Nucleus accumbens (tissue), 56 donors: ENCODE measurements at regions not wholly inside any gene's neighbourhood (a gene's known extent, or its start where the extent isn't known, plus 50 kb on each side); places are given as distances from the start of the nearest gene placed in this dataset.
"Not testable (repeated sequence)": the region's sequence is repeated elsewhere in the genome, so short reads cannot be mapped to it uniquely, and the experiment has no call there.

Experiments
- DNase-seq, 56 donors: peaks; one replicate each; lab custom pipeline; 2025; lab: John Stamatoyannopoulos, UW

DNA sequence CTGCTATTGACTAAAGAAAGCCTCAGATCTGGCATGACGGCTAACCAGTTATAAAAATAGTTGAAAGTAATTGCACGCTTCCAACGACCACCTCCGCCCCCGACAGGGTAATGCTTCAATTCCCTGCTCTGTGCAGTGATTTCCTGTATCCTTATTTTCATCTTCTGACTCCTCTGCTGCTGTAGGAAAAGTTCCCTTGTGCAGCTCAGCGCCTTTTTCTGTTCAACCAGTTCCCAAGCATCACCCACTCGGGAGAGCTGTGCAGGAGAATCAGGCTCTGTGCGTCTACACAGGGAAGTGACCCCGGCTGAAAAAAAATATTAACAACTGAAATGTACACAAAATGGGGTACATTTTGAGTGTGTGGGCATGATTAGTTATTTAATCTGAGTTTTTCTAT is 91.3 kb upstream of the COPS8 start:
- peak in 1 of 56 donors; percentile 6 for DNase-seq

DNA sequence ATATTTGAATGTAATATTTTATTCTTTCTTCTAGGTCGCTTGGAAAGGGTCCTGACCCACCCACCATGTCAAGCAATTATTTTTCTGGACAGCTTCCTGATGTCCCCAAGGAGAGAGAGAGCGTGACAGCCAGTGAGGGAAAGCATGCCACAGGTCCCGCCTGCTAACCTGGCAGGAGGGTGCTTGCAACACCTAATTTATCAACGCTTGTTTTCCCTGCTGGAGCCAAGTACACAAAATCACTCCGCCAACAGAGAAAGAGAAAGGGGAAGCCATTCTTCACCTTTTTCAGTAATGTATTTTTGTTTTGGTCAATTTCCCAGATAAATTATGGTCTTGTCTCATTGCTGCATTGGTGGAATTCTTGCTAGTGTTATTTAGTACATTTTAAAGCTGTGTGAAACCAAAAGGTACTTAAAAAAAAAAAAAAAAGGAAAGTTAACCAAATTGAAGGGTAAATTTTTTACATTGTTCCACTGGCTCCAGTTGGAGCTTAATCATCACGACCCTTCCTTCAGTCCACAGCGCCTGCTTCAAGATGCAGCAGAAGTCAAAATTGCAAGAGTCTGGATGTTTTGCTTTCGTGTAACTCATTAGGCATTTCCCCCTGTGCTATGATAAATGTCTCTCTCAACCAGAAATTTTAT is 88.5 kb upstream of the COPS8 start:
- DNase-seq: no peak

DNA sequence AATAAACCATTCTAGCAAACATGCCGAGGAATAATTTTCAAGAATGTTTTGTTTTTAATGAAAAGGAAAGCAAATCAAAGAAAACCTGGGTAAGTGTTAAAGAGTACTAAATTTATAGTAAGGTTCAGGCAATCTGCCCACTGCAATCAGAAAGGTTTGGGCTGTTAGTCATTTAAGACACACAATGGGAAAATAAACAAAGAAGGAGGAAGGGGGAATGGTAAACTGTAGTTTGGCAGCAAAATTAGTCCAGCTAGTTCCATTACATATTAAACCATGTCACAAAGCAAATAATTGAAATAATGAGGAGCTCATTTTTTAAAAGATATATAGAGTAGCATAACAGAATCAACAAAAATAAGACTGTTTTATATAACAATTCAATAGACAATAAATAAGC is 87.5 kb upstream of the COPS8 start:
- no peak for DNase-seq

DNA sequence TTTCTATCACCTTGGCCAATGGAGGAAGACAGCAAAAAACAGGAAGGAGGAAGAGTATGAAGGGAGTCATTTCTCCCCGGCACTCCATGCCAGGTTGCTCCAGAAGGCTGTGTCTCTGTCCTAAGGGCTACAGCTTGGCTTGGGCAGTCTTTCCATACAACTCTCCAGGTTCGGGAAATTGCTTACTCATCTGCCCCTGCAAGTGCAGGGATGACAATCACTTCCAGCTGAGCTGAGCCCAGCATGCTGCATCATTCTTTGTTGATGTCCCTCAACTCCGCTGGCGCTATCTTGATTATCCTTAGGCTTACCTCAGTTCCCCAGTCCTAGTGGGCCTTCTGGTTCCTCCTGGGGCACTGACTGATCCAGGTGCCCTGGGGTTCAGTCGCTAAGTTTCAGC is 86.9 kb upstream of the COPS8 start:
- no peak for DNase-seq

DNA sequence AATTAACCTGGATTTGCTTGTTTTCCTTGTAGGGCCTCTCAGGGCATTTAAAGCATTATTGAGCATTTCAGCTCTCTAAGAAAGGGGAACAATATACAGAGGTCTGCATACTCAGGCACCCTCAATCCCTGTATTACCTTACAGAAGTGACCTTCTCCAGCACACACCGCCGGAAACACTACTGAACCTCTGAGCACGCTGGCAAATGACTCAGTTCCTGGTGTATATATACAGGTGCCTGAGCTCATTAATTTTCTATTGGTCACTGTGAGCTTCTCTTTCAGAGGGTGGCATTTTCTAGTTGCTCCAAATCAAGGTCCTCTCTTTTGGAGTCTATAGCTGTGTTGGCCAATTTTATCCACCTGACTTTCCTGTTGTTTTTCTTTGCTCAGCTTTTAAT is 85.2 kb upstream of the COPS8 start:
- no peak for DNase-seq

DNA sequence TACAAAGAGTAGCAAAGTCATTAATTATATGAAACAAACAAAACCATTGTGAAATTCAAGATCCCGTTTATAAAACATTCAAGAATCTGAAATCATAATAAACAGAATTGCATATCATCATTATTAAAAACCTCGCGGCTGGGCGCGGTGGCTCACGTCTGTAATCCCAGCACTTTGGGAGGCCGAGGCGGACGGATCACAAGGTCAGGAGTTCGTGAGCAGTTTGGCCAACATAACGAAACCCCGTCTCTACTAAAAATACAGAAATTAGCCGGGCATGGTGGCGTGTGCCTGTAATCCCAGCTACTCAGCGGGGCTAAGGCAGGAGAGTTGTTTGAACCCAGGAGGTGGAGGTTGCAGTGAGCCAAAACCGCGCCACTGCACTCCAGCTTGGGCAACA is 80.3 kb upstream of the COPS8 start:
- not testable (repeated sequence) for DNase-seq

DNA sequence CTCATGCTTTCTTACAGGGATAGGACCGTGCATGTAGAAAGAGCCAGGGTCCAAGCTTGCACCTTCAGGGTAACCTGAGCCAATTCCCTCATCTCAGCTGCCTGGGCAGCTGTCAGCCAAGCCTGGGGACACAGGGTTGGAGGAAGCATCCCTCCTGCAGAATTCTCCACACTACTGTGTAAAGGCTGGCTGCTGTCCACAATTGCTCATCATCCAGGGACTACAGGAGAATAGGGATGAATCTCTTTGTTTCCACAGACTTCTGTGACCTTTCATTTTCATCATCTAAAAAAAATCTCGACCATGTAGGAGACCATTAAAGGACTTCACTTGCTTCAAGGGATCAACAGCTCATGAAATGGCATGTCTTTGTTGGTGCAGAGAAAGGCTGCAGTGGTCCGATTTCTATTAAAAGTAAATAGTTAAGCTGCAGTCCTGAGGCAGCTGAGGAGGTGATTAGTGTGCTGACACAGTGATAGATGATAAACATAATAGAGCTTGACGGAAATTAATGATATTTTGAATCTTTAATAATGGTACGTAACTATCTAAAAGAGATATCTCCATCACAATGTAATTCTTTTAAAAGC is 74.4 kb upstream of the COPS8 start:
- no peak for DNase-seq

DNA sequence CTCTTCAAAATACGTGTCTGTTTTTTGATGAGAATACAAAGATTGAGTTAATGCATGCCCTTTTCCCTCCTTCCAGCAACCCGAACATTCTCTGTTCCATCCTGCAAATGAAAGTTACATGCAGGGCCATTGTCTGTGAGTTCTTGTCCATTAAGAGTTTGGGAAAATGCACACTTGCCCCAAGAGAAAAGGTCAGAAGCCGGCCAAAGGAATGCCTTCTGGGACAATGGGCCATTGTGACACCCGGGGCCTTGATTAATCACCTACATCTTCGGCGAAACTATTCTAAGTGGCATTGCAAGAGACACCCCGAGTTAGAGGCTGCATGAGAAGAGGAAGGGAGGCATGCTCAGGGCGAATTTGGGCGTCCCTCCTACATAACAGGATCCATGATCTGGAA is 73.7 kb upstream of the COPS8 start:
- DNase-seq: no peak

DNA sequence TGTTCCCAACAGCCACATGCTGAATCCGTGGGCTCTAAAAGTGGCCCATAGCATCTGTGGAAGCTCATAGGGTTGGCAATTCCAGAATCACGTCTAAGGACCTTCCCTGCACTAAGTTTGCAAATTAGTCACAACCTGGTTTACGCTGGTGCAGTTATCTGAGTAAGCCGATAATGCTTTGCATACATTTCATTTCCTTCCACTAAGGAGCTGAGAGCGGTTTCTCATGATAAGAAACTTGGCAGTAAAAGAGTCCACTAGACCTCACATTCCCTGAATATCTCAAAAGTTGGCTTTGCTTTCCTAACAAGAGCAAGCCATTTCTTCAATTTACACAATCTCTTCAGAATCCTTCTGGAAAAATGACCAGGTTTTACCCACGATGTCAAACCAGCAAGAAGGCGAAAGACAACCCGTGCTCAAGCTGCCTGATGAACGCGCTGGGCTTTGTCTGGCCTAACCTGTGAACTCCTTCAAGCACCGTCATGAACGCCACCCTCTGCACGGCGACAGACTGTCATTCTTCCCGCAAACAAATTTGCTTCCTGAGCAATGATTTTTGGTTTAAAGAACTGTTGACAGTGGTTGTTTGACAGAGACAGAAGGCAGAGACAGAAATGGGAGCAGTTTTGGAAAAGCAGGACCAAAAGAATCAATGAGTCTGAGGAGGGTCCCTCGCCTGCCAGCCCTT is 73.0 kb upstream of the COPS8 start:
- DNase-seq: no peak

DNA sequence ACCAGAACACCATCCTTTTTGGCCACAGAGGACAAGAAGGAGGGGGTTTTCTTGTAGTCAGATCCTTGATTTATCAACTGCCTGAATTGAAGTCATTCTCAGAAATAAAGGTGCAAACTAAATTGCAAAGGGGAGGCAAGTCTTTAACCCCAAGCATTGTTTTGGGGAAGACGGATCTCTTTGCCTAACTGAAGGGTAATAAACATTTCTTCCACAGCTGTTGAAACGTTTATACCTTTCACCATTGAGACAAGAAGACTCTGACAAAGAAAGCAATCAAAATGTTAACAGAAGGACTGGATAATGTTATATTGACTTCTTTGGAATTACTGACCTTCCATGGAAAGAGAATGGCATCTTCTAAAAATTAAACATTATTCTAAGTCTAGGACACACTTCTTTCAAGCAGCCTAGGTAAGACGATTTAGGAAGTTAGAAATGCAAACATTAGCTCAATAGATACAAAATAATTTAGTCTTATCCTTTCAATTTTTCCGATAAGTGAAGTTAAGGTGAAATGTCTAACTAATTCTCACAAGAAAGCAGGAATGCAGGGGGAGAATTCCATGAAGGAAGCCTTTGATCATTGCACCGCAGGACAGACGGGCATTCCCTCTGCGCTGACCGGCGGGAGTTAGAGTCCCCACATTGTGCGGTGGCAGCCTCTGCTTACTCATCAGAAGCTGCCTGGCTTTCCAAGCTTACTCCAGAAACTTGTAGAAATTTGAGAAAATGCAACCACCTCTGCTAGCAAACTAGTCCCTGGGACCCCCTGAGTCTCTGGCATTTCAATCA is 69.4 kb upstream of the COPS8 start:
- no peak for DNase-seq

DNA sequence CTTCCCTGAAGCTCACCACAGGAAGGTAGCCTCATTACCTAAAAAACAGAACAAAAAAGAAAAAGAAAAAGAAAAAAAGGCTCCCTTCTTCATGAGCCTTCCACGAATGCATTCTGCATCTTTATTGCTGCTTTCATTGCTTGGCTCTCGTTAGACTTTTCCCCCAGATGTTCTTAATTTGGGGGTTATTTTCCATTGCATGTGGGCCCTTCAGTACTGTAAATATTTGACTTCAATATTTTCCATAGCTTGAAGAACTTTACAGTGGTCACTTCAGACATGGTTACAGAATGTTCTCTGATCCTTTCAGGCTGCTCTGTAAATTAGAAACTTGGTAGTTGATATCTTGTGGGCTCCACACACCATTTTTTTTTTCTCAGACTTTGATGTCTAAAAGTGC is 65.6 kb upstream of the COPS8 start:
- no peak for DNase-seq

DNA sequence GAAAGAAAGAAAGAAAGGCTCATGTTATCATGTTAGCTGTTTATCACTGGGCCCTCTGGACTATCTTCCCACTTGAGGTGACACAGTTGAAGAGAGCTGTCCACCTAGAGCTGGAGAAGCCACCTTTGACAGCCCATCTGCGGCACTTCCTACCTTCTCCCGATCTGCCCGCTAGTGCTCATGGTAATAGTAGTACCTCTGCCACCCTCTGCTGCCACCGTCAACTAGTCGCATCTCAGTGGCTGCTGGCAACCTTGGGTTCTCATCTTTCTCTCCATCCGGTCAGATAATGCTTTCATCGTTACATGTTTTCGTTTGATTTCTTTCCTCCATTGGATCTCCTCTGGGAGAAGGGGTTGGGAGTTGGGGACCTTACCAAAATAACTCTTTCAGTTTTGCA is 63.2 kb upstream of the COPS8 start:
- no peak for DNase-seq

DNA sequence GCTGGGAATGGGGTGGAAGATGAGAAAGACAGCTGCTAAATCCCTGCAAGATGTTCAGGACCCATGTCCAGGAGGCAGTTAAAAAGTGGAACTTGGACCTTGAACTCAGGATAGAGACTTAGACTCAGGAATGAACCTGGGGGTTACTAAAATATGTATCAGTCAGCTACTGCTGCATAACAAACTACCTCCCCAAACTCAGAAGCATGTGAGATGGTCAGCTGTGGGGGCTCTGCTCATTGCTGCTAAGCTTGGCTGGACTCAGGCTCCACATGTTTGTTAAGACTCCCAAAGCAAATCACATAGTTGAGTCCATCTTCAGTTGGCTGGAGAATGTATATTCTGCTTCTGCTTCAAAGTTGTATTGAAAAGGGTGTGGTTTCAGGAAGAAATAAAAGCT is 61.4 kb upstream of the COPS8 start:
- DNase-seq: no peak

DNA sequence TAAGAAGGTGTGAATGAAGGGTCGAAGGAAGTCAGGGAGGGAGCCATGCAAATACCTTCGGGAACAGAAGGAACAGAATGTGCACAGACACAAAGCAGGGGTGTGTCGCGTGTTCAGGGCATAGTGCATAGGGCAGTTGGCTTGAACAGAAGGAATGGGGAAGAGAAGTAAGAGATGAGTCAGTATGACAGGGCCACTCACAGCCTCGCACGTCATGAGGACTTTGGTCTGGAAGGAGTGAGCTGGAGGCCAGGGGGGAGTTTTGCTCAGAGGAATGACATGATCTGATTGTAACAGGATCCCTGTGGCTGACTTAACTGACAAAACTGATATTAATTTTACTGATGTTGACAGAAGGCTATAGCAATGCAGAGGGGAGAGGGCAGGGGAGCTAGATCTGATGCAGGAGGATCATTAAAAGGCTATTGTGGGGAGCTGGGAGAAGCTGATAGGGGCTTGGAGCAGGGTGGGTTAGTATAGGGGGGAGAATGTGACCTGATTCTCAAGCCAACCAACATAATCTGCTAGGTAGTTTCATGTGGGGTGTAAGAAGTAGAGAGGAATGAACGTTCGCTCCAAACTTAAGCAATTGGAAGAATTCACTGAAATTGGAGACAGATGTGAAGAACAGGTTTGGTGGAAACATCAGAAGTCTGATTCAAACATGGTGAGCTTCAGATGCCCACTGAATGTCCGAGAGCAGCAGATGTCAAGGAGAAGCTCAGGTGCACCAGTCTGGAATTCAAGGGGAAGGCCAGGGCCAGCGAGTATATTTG is 60.4 kb upstream of the COPS8 start:
- no peak for DNase-seq

DNA sequence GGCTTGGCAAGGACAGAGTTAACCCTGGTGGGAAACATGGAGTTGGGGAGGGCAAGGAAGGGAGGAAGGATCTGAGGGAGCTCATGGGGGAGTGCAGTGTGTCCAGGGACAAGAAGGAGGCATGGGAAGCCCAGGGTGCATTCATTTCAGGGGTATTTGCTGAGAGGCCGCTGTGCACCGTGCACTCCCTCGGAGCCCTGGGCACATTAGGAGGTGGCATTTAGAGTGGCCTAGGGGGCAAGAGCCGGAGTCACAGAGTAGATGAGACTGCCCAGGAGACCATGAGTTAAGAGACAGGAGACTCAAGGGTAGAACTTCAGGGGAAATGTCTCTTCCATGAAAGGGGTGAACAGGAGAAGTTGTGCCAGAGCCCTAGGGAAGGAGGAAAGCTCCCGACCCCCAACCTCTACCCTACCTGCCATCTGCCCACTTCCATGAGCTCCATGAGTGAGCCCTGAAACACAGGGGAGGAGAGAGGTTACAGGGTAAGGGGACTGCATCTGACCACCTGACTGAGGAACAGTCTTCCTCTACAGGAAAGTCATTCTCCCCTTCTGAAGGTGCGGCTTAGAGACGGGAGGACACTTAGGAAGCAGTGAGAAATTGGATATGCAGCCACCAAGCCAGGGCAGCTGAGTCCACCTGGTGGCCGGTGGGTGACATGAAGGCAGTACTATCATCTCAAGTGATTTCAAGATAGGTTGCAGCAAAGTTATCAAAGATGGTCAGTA is 58.5 kb upstream of the COPS8 start:
- DNase-seq: peak in 32 of 56 donors; percentile 2 to 69 (median 16)

DNA sequence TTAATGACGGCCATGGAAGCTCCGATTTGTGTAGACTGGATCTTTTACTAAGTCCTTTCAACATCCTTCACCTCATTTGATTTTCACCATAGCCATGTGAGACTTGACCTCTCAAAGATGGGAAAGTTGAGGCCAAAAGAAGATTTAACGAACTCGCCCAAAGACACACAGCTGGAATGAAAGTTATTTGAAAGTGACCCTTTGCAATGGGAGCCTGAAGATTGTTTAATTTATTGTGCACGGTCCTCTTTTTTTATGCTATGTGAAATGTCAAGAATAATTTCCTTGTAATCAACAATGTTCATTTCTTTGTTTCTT is 58.0 kb upstream of the COPS8 start:
- no peak for DNase-seq

DNA sequence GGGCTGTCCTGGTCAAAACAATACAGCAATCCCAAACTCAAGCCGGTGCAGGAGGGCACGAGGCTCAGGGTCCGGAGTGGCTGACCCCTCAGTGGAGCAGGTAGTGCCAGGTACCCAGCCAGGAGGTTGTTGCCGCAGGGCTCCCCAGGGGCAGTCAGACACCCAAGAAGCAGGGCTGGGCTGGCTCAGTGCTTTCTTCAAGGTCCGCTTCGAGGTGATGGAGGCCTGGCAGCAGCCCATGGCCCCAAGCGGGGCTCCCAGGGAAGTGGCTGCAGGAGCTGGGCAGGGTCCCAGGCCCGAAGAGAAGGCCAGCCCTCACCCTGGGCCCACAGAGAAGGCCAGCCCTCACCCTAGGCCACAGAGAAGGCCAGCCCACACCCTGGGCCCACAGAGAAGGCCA is 55.3 kb upstream of the COPS8 start:
- no peak for DNase-seq

DNA sequence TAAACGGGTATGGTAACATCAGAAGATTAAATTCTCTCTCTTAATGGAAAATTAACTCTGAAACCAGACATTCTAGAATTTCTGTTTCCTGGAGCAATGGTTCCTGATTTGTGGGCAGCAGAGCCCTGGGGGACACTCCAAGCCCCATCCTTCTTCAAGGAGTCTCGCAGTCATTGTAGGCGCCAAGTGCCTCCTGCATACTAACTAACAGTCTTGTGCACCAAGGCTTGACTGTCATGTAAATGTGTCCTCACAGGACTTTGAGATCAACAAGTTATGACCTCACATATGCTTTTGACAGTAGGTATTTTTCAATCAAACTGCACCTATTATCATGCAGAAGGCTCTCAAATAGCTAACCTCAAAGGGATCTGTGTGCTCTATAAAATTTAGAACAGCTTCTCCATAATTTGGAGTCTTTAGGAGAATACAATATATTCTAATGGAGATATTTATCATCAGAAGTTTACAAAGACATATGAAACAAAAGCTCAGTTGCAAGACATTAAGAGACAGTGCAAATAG is 52.1 kb upstream of the COPS8 start:
- no peak for DNase-seq

DNA sequence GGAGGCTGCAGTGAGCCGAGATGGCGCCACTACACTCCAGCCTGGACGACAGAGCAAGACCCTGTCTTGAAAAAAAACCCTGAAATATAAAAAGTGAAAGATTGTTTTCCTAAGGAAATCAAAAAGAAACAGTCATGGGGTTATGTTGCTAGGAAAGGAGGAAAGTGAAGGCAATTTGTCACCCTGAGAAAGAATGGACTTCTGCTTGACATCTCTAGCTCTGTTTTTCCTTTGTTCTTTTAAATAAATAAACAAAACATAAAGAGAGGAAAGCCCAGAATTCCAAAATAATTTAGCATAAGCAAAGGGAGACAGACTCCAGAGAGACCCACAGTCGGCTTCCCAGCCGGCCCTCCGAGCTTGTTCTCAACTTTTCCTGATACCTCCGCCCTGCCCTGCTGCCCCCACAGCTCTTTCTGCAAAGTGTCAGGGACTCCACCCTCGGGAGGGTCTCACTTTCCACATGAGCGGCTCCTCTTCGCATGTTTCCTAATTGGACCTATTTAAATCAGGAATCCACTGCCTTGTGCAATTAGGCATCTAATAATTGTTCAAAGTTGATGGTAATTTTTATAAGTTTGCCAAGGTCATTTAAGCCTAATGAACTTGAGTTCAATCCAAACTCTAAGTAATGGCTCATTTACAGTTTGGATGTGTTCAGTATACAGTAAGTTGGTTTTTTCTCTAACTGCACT is 49.8 kb upstream of the COPS8 start:
- no peak for DNase-seq
